ENCODE measurements at regions not wholly inside any gene's neighbourhood (a gene's known extent, or its start where the extent isn't known, plus 50 kb on each side); places are given as distances from the start of the nearest gene placed in this dataset.

DNA sequence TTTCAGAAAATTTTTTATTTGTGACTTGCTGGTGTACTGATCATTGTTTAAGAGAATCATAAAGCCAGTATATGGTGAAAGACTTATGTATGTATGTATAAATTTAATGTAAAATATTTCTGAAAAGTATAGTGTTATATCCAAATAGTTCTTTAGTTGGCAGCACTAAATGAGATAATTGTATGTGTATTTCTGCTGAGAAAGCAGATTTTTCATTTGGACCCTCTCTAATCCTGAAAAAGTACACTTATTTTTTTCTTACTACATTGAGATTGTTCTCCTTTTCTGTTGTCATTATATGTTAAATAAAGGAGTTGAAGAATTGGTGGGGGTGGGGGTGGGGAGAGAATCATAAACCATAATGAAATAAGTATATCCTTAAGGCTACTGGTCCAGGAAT lies 324.9 kb upstream of the SUCLG2 start:
- Histone ChIP-seq H3K27me3 (ENCODE audit: control insufficient read depth, insufficient read depth, low read length) (no peaks in the 10 kb centered on the region), H3K36me3 (ENCODE audit: control insufficient read depth, insufficient read depth, low read length) (no peaks in the 10 kb centered on the region), H3K4me3 (ENCODE audit: low read depth, low read length) (no peak overlapping the region)
- TF ChIP-seq, protein P1, sequence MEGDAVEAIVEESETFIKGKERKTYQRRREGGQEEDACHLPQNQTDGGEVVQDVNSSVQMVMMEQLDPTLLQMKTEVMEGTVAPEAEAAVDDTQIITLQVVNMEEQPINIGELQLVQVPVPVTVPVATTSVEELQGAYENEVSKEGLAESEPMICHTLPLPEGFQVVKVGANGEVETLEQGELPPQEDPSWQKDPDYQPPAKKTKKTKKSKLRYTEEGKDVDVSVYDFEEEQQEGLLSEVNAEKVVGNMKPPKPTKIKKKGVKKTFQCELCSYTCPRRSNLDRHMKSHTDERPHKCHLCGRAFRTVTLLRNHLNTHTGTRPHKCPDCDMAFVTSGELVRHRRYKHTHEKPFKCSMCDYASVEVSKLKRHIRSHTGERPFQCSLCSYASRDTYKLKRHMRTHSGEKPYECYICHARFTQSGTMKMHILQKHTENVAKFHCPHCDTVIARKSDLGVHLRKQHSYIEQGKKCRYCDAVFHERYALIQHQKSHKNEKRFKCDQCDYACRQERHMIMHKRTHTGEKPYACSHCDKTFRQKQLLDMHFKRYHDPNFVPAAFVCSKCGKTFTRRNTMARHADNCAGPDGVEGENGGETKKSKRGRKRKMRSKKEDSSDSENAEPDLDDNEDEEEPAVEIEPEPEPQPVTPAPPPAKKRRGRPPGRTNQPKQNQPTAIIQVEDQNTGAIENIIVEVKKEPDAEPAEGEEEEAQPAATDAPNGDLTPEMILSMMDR (IDR thresholded peaks at IDR 0.05; ENCODE audit: insufficient read depth, low read depth, low read length) = no peak
- POLR2A ChIA-PET = no interaction called here
- DNase-seq (ENCODE audit: low read depth) = no peak
- CTCF ChIA-PET = no interaction called here

DNA sequence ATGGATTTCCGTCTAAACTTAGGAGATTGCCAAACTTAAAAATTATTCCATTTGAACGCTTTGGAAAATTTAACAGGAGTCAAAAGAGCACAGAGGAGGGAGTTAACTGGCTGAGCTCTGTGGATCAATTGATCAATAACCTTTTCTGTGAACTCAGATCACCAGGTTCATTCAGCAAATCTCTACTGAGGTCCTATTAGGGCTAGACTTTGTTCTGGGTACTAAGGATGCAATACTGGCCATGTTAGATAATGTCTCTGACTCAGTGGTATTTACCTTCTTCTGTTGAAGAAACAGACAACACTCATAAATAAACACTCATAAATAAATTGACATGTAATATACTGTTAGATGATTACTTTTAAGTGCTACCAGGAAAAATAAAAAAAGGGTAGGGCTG lies 323.4 kb upstream of the SUCLG2 start:
- H3K4me3 ChIP-seq (ENCODE audit: low read depth, low read length) = no peak overlapping the region
- ChIA-PET POLR2A (no interaction called here), CTCF (no interaction called here)
- DNase-seq (ENCODE audit: low read depth) = no peak
- no peaks in the 10 kb centered on the region for H3K36me3 ChIP-seq (ENCODE audit: control insufficient read depth, insufficient read depth, low read length)
- TF ChIP-seq, protein P1 (IDR thresholded peaks at IDR 0.05; ENCODE audit: insufficient read depth, low read depth, low read length) = no peak
- H3K27me3 ChIP-seq (ENCODE audit: control insufficient read depth, insufficient read depth, low read length) = no peaks in the 10 kb centered on the region

DNA sequence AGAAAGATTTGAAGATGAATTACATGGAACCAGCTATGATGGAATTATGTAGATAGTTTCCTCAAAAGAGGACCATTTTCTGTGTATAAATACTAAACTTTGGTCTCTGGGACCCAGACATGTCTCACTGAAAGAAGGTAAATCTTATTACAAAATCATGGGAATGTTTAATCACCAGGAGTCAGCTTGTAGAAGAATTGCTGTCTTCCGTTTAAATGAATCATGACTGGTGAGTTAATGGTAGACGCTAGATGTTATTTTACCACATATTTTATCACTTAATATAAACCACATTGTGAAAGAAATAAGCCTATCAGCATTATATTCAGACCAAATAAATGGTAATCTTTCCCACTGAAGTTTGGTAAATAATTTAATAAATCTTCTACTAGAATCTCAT lies 322.3 kb upstream of the SUCLG2 start:
- TF ChIP-seq, protein P1 (IDR thresholded peaks at IDR 0.05; ENCODE audit: insufficient read depth, low read depth, low read length) = no peak
- POLR2A ChIA-PET = no interaction called here
- no peaks in the 10 kb centered on the region for H3K36me3 ChIP-seq (ENCODE audit: control insufficient read depth, insufficient read depth, low read length)
- no peaks in the 10 kb centered on the region for H3K27me3 ChIP-seq (ENCODE audit: control insufficient read depth, insufficient read depth, low read length)
- DNase-seq (ENCODE audit: low read depth) = no peak
- no peak overlapping the region for H3K4me3 ChIP-seq (ENCODE audit: low read depth, low read length)
- CTCF ChIA-PET = no interaction called here

DNA sequence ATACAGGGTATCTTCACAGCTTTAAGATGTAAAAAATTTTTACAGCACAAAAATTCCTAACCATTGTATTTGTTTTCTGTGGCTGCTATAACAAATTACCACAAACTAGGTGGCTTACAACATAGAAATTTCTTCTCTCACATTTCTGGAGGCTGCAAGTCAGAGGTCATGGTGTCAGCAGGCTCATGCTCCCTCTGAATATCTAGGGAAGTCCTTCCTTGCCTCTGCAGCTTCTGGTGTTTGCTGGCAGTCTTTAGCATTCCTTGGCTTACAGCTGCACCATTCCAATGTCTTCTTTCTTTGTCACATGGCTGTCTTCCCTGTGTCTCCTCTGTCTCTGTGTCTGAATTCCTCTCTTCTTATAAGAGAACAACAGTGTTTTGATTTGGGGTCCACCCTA lies 310.2 kb upstream of the SUCLG2 start:
- ChIA-PET CTCF (no interaction called here), POLR2A (no interaction called here)
- Histone ChIP-seq H3K27me3 (ENCODE audit: control insufficient read depth, insufficient read depth, low read length) (no peaks in the 10 kb centered on the region), H3K36me3 (ENCODE audit: control insufficient read depth, insufficient read depth, low read length) (no peaks in the 10 kb centered on the region), H3K4me3 (ENCODE audit: low read depth, low read length) (no peak overlapping the region)
- TF ChIP-seq, protein P1 (IDR thresholded peaks at IDR 0.05; ENCODE audit: insufficient read depth, low read depth, low read length) = no peak
- DNase-seq (ENCODE audit: low read depth) = no peak

DNA sequence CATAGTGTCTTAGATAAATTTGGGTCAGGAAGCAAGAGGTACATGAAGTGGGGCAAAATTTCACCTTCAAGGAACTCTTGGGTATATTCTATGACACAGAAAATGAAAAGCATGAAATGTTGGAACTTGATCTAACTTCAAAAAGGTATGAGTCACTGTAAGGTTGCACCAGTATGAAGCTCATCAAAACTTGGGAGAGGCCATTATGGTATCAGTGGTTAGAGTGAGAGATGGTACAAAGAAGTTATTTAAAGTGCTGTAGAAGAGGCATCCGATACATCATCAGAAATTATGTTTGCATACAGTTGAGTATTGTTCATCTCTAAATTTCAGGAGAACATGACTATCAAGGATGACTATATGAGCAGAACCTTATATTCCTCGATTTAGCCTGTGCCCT lies 302.9 kb upstream of the SUCLG2 start:
- TF ChIP-seq, protein P1 (IDR thresholded peaks at IDR 0.05; ENCODE audit: insufficient read depth, low read depth, low read length) = no peak
- no peaks in the 10 kb centered on the region for H3K27me3 ChIP-seq (ENCODE audit: control insufficient read depth, insufficient read depth, low read length)
- no peak for DNase-seq (ENCODE audit: low read depth)
- POLR2A ChIA-PET = no interaction called here
- H3K4me3 ChIP-seq (ENCODE audit: low read depth, low read length) = no peak overlapping the region
- H3K36me3 ChIP-seq (ENCODE audit: control insufficient read depth, insufficient read depth, low read length) = no peaks in the 10 kb centered on the region
- CTCF ChIA-PET = no interaction called here
